ENCODE measurements at regions not wholly inside any gene's neighbourhood (a gene's known extent, or its start where the extent isn't known, plus 50 kb on each side); places are given as distances from the start of the nearest gene placed in this dataset.

- TF ChIP-seq ZNF768 (tag by site-specific recombination; IDR thresholded peaks at IDR 0.05): no peak
- TF ChIP-seq YY1 (tag by site-specific recombination; IDR thresholded peaks at IDR 0.05): no peak
- TF ChIP-seq ZBTB7A (tag by site-specific recombination; IDR thresholded peaks at IDR 0.05; ENCODE audit: low read depth): no peak
- TF ChIP-seq ZNF791 (tag by site-specific recombination; IDR thresholded peaks at IDR 0.05): no peak
- no peak for TF ChIP-seq HOXA7 (CRISPR knock-in tag; IDR thresholded peaks at IDR 0.05; ENCODE audit: borderline replicate concordance)
- no peak for TF ChIP-seq ZNF600 (tag by site-specific recombination; IDR thresholded peaks at IDR 0.05)
- TF ChIP-seq ZNF48 (tag by site-specific recombination; IDR thresholded peaks at IDR 0.05): no peak
- no peak for TF ChIP-seq CTCF (tag by site-specific recombination; IDR thresholded peaks at IDR 0.05)
- TF ChIP-seq ZBTB20 (tag by site-specific recombination; IDR thresholded peaks at IDR 0.05): no peak
- TF ChIP-seq, protein P1, sequence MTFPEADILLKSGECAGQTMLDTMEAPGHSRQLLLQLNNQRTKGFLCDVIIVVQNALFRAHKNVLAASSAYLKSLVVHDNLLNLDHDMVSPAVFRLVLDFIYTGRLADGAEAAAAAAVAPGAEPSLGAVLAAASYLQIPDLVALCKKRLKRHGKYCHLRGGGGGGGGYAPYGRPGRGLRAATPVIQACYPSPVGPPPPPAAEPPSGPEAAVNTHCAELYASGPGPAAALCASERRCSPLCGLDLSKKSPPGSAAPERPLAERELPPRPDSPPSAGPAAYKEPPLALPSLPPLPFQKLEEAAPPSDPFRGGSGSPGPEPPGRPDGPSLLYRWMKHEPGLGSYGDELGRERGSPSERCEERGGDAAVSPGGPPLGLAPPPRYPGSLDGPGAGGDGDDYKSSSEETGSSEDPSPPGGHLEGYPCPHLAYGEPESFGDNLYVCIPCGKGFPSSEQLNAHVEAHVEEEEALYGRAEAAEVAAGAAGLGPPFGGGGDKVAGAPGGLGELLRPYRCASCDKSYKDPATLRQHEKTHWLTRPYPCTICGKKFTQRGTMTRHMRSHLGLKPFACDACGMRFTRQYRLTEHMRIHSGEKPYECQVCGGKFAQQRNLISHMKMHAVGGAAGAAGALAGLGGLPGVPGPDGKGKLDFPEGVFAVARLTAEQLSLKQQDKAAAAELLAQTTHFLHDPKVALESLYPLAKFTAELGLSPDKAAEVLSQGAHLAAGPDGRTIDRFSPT (tag by site-specific recombination; IDR thresholded peaks at IDR 0.05): no peak
Observed at GRCh38 chr10:109219935-109220605, 703.2 kb downstream of the XPNPEP1 start.
